ENCODE measurements at regions not wholly inside any gene's neighbourhood (a gene's known extent, or its start where the extent isn't known, plus 50 kb on each side); places are given as distances from the start of the nearest gene placed in this dataset.

DNA sequence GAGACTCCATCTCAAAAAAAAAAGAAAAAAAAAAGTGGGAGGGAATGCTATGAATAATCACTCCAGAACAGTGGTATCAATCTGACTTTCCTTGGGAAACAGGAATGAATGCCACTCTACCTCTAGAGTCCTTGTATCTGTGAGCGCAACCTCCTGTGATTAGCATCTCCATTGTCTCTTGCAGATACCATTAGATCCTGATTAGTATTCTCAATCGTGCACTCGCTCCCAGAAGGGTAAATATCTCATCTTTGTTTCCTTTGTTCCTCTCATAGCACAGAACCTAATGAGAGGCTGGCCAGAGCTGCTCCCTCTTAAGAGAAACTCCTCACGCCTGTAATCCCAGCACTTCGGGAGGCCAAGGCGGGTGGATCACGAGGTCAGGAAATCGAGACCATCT is 184.4 kb upstream of the KCNK2 start:
- H3K4me3 ChIP-seq (ENCODE audit: low read length) = no peak overlapping the region
- no peak overlapping the region for H3K27ac ChIP-seq (ENCODE audit: low read length)
- DNase-seq (ENCODE audit: low read depth, low spot score) = no peak
- no peaks in the 10 kb centered on the region for H3K9me3 ChIP-seq (ENCODE audit: control insufficient read depth, insufficient read depth, low read length)
- no peaks in the 10 kb centered on the region for H3K36me3 ChIP-seq (ENCODE audit: control insufficient read depth, insufficient read depth, low read length)
- H3K4me1 ChIP-seq (ENCODE audit: control insufficient read depth, insufficient read depth, low read length) = no peaks in the 10 kb centered on the region
- H3K27me3 ChIP-seq (ENCODE audit: control insufficient read depth, insufficient read depth, low read length) = no peaks in the 10 kb centered on the region
- no CpG with 5 or more reads among the region's 8 CpGs for WGBS (ENCODE audit: insufficient coverage, insufficient read length)

DNA sequence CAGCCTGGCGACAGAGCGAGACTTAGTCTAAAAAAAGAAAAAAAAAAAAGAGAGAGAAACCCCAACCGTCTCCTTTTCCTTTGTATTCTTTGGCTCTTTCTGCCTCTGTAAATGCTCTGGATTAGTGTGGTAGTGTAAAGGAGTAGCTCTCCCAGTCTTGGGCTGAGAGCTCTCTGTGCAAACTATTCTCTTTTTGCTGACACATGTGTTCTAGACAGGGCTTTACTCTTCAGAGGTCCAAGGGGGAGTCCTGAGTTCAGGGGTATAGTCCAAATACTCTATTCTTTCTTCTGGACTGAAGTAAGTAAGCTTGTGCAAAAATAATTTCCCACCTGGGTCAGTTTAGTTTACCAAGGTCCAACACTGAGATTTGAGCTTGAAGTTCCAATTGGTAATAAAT is 183.8 kb upstream of the KCNK2 start:
- Histone ChIP-seq H3K27me3 (ENCODE audit: control insufficient read depth, insufficient read depth, low read length) (no peaks in the 10 kb centered on the region), H3K27ac (ENCODE audit: low read length) (no peak overlapping the region), H3K36me3 (ENCODE audit: control insufficient read depth, insufficient read depth, low read length) (no peaks in the 10 kb centered on the region), H3K4me1 (ENCODE audit: control insufficient read depth, insufficient read depth, low read length) (no peaks in the 10 kb centered on the region), H3K9me3 (ENCODE audit: control insufficient read depth, insufficient read depth, low read length) (no peaks in the 10 kb centered on the region), H3K4me3 (ENCODE audit: low read length) (no peak overlapping the region)
- no CpG with 5 or more reads among the region's 3 CpGs for WGBS (ENCODE audit: insufficient coverage, insufficient read length)
- no peak for DNase-seq (ENCODE audit: low read depth, low spot score)

DNA sequence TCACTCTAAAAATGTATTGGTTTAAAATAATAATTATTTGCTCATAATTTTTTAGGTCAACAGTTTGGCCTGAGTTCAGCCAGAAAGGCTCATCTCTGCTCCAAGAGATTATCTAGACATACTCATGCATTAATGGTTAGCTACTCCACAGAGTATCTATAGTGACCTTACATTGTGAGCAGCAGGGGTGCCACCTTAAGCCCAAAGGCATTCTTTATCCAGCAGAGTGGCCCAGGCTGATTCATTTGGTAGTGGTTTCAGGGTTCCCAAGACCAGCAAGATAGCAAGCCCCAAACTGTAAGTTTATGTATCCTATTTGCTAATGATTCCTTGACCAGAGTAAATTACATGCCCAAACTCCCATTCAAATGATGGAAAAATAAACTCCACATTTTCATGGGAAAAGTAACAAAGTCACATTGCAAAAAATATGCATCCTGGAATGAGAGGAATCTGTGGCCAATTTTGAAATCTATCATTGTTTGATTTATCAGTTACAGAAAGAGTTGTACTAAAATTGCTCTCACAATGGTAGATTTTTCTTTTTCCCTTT is 182.6 kb upstream of the KCNK2 start:
- H3K27ac ChIP-seq (ENCODE audit: low read length) = no peak overlapping the region
- H3K4me3 ChIP-seq (ENCODE audit: low read length) = no peak overlapping the region
- no peak for DNase-seq (ENCODE audit: low read depth, low spot score)
- H3K27me3 ChIP-seq (ENCODE audit: control insufficient read depth, insufficient read depth, low read length) = no peaks in the 10 kb centered on the region
- no peaks in the 10 kb centered on the region for H3K36me3 ChIP-seq (ENCODE audit: control insufficient read depth, insufficient read depth, low read length)
- H3K4me1 ChIP-seq (ENCODE audit: control insufficient read depth, insufficient read depth, low read length) = no peaks in the 10 kb centered on the region
- H3K9me3 ChIP-seq (ENCODE audit: control insufficient read depth, insufficient read depth, low read length) = no peaks in the 10 kb centered on the region

DNA sequence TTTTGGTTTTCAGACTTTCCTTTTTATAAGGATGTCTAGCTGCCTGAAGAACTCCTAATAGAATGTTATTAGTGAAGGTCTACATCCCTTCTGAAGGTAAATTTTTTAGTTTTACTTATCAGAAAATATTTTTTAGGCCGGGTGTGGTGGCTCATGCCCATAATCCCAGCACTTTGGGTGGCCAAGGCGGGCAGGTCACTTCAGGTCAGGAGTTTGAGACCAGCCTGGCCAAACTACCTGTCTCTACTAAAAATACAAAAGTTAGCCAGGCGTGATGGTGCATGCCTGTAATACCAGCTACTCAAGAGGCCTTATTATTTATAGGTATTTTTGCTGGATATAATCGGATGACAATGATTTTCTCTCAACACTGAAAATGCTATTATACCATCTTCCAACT is 181.9 kb upstream of the KCNK2 start:
- no peaks in the 10 kb centered on the region for H3K36me3 ChIP-seq (ENCODE audit: control insufficient read depth, insufficient read depth, low read length)
- no peaks in the 10 kb centered on the region for H3K9me3 ChIP-seq (ENCODE audit: control insufficient read depth, insufficient read depth, low read length)
- no peak overlapping the region for H3K27ac ChIP-seq (ENCODE audit: low read length)
- DNase-seq (ENCODE audit: low read depth, low spot score) = no peak
- no peak overlapping the region for H3K4me3 ChIP-seq (ENCODE audit: low read length)
- no CpG with 5 or more reads among the region's 4 CpGs for WGBS (ENCODE audit: insufficient coverage, insufficient read length)
- no peaks in the 10 kb centered on the region for H3K4me1 ChIP-seq (ENCODE audit: control insufficient read depth, insufficient read depth, low read length)
- no peaks in the 10 kb centered on the region for H3K27me3 ChIP-seq (ENCODE audit: control insufficient read depth, insufficient read depth, low read length)

DNA sequence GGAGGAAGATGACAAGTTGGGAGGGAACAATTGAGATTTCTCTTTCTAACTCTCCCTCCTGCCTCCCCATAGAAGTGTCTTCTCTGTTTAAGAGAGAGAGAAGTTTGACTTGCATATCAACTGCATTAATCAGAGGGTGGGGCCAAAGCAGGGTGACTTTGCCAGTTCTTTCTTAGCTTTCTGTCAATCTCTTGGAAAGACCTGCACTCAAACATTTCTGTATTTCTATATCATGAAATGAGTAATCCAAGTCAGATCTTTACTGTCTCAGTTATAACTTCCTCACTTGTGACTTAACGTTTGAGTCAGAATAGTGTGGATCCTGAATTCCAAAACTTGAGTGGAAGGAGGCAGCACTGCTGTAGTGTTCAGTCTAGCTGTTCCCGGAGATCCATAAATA is 180.8 kb upstream of the KCNK2 start:
- Histone ChIP-seq H3K9me3 (ENCODE audit: control insufficient read depth, insufficient read depth, low read length) (no peaks in the 10 kb centered on the region), H3K4me1 (ENCODE audit: control insufficient read depth, insufficient read depth, low read length) (no peaks in the 10 kb centered on the region), H3K27me3 (ENCODE audit: control insufficient read depth, insufficient read depth, low read length) (no peaks in the 10 kb centered on the region), H3K4me3 (ENCODE audit: low read length) (no peak overlapping the region), H3K27ac (ENCODE audit: low read length) (no peak overlapping the region), H3K36me3 (ENCODE audit: control insufficient read depth, insufficient read depth, low read length) (no peaks in the 10 kb centered on the region)
- WGBS (ENCODE audit: insufficient coverage, insufficient read length) = no CpG with 5 or more reads among the region's 2 CpGs
- DNase-seq (ENCODE audit: low read depth, low spot score) = no peak

DNA sequence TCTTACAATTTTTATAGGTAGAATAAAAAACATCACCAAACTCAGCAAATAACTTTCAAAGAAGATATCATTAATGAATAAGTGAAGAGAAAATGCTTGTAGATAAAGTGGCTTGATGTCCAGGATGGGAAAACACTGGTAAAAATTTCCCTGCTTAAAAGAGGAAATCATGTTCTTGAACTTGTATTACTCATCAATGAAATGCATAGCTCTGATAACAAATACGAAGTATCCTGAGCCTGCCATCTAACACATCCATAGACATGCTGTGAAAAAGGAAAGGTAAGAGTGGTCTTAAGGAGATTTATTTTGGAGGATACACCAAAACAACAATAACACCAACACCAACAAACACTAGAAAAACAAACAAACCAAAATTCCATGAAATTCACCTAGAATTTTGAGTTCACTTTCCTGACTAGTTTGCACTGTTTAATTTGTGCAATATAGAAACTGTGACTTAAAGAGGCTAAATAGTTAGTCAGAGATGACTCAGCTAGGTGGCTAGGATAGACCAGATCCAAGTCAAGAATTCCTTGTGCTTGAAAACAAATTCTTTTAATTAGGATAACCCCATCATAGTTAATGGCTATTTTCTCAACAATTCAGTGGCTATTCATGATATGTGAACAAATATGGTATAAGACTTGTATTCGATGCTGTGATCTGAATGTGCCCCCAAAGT is 179.8 kb upstream of the KCNK2 start:
- Histone ChIP-seq H3K27ac (ENCODE audit: low read length) (no peak overlapping the region), H3K36me3 (ENCODE audit: control insufficient read depth, insufficient read depth, low read length) (no peaks in the 10 kb centered on the region), H3K4me3 (ENCODE audit: low read length) (no peak overlapping the region), H3K4me1 (ENCODE audit: control insufficient read depth, insufficient read depth, low read length) (no peaks in the 10 kb centered on the region), H3K9me3 (ENCODE audit: control insufficient read depth, insufficient read depth, low read length) (no peaks in the 10 kb centered on the region), H3K27me3 (ENCODE audit: control insufficient read depth, insufficient read depth, low read length) (no peaks in the 10 kb centered on the region)
- DNase-seq (ENCODE audit: low read depth, low spot score) = no peak
- no CpG with 5 or more reads among the region's 2 CpGs for WGBS (ENCODE audit: insufficient coverage, insufficient read length)

DNA sequence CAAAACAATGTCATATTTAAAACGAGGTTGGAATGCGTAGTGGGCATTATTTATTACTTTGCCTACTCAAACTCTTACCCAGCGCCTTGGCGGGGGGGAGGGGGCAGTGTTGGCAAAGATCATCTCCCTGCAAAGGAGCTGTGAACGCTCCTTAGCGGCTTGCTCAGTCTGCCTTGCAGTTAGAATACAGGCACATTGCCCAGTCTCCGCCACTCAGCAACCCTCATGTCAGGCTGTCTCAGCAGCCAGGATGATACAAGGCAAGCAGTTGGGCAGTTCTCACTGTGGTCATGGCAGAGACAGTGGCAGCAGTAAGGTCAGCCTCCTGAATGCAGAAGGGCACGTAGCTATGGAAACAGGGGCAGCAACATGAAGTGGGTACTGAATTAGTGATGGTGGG is 170.4 kb upstream of the KCNK2 start:
- Histone ChIP-seq H3K4me3 (ENCODE audit: low read length) (no peak overlapping the region), H3K27me3 (ENCODE audit: control insufficient read depth, insufficient read depth, low read length) (no peaks in the 10 kb centered on the region), H3K9me3 (ENCODE audit: control insufficient read depth, insufficient read depth, low read length) (no peaks in the 10 kb centered on the region), H3K27ac (ENCODE audit: low read length) (no peak overlapping the region), H3K36me3 (ENCODE audit: control insufficient read depth, insufficient read depth, low read length) (no peaks in the 10 kb centered on the region), H3K4me1 (ENCODE audit: control insufficient read depth, insufficient read depth, low read length) (peaks cover 2% of the 10 kb centered on the region)
- WGBS (ENCODE audit: insufficient coverage, insufficient read length) = no CpG with 5 or more reads among the region's 8 CpGs
- DNase-seq (ENCODE audit: low read depth, low spot score) = no peak

DNA sequence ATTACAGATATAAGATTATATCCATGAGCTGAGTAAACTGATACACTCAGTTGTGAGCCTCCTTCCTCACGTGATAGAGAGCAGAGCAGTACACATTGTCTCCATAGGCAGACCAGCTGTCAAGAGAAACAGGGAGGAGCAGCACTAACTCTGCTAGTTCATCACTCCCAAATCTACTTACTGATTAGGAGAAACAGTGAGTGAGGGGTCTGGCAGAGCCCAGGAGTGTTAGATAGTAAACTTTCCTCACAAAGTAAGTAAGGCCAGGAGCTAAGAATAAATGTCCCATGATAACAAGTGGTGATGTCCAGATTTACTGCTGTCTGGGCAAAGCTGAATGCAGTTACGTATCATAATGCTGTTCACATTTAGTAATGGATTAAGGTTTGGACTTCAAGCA is 168.6 kb upstream of the KCNK2 start:
- Histone ChIP-seq H3K36me3 (ENCODE audit: control insufficient read depth, insufficient read depth, low read length) (no peaks in the 10 kb centered on the region), H3K27me3 (ENCODE audit: control insufficient read depth, insufficient read depth, low read length) (no peaks in the 10 kb centered on the region), H3K9me3 (ENCODE audit: control insufficient read depth, insufficient read depth, low read length) (no peaks in the 10 kb centered on the region), H3K4me1 (ENCODE audit: control insufficient read depth, insufficient read depth, low read length) (peaks cover 3% of the 10 kb centered on the region), H3K4me3 (ENCODE audit: low read length) (no peak overlapping the region), H3K27ac (ENCODE audit: low read length) (no peak overlapping the region)
- DNase-seq (ENCODE audit: low read depth, low spot score) = no peak
- no CpG with 5 or more reads among the region's 2 CpGs for WGBS (ENCODE audit: insufficient coverage, insufficient read length)

DNA sequence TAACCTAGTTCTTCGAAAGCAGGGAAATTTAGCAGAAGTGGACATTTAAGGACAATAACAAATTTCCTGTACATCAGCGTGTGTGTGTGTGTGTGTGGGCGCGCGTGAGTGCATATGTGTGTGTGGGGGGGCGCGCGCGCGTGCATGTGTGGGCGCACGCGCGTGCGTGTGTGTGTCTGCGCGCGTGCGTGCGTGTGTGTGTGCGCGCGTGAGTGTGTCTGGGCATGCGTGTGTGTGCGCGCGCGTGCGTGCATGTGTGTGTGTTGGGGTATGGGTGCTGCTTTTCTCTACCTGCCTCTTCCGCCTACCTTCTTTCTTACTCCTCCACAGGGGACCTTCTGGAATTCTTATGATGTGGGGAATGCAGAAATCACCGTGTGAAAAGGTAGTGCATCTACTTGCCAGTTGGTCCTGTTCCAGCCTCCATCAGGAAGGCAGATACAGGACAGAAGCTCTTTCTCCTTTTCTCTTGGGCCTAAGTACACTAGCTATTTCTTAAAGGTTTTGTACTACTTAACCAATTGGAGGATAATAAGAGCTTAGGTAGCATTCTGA is 165.4 kb upstream of the KCNK2 start:
- Histone ChIP-seq H3K4me3 (ENCODE audit: low read length) (no peak overlapping the region), H3K9me3 (ENCODE audit: control insufficient read depth, insufficient read depth, low read length) (no peaks in the 10 kb centered on the region), H3K4me1 (ENCODE audit: control insufficient read depth, insufficient read depth, low read length) (peaks cover 3% of the 10 kb centered on the region), H3K27ac (ENCODE audit: low read length) (no peak overlapping the region), H3K36me3 (ENCODE audit: control insufficient read depth, insufficient read depth, low read length) (no peaks in the 10 kb centered on the region), H3K27me3 (ENCODE audit: control insufficient read depth, insufficient read depth, low read length) (no peaks in the 10 kb centered on the region)
- whole genome bisulfite sequencing (ENCODE audit: insufficient coverage, insufficient read length) = no CpG with 5 or more reads among the region's 31 CpGs
- peak; percentile 5 for DNase-seq (ENCODE audit: low read depth, low spot score)

DNA sequence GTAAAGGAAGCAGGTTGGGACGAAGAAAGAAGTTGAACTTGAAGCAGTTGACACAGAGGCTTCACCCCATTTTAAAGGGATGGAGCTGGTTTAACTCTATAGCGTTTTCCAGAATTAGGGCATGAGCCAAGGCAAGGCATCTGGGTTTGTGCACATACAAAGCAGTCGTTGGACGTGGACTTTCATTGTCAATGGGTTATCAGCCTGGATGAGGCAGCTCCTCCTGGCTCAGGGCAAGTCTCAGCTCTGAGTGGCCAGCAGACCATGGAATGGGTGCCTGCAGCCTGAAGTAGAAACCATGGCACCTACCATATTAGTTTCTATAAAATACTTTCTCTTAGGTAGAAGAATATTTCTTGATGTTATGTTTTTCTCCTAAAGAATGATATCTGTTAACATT is 163.8 kb upstream of the KCNK2 start:
- Histone ChIP-seq H3K9me3 (ENCODE audit: control insufficient read depth, insufficient read depth, low read length) (no peaks in the 10 kb centered on the region), H3K27me3 (ENCODE audit: control insufficient read depth, insufficient read depth, low read length) (no peaks in the 10 kb centered on the region), H3K36me3 (ENCODE audit: control insufficient read depth, insufficient read depth, low read length) (no peaks in the 10 kb centered on the region), H3K27ac (ENCODE audit: low read length) (no peak overlapping the region), H3K4me3 (ENCODE audit: low read length) (no peak overlapping the region), H3K4me1 (ENCODE audit: control insufficient read depth, insufficient read depth, low read length) (peaks cover 3% of the 10 kb centered on the region)
- no peak for DNase-seq (ENCODE audit: low read depth, low spot score)
- WGBS (ENCODE audit: insufficient coverage, insufficient read length) = no CpG with 5 or more reads among the region's 4 CpGs

DNA sequence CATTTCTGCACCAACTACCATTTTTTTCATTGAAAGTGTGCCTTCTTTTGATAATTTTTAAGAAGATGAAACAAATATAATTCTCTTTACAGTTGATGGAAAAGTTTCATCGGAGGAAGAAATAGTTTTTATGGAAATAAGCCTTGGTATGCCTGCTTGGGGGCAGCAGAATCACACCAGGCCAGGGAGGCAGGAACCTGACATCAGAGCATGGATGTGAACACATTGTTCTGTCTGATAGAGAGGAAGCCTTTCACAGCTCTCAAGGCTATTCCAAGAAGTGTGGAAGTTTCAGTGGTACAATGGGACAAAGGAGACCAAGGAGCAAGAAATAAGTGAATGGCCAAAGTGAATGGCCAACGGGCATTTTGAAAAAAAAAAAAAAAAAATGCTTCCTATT is 162.2 kb upstream of the KCNK2 start:
- Histone ChIP-seq H3K4me1 (ENCODE audit: control insufficient read depth, insufficient read depth, low read length) (peaks cover 3% of the 10 kb centered on the region), H3K27me3 (ENCODE audit: control insufficient read depth, insufficient read depth, low read length) (no peaks in the 10 kb centered on the region), H3K36me3 (ENCODE audit: control insufficient read depth, insufficient read depth, low read length) (no peaks in the 10 kb centered on the region), H3K4me3 (ENCODE audit: low read length) (no peak overlapping the region), H3K27ac (ENCODE audit: low read length) (no peak overlapping the region), H3K9me3 (ENCODE audit: control insufficient read depth, insufficient read depth, low read length) (no peaks in the 10 kb centered on the region)
- no CpG with 5 or more reads among the region's 2 CpGs for WGBS (ENCODE audit: insufficient coverage, insufficient read length)
- DNase-seq (ENCODE audit: low read depth, low spot score) = no peak

All from iPS DF 6.9 (cell line).